RWPE1 (cell line): ENCODE measurements at regions not wholly inside any gene's neighbourhood (a gene's known extent, or its start where the extent isn't known, plus 50 kb on each side); places are given as distances from the start of the nearest gene placed in this dataset.

Experiments
- CTCF ChIA-PET: fragments of 350-600 bp; sonication (Branson Sonifier 250); formaldehyde crosslinking; extraction: SDS; loops from one replicate; lab custom pipeline; 2021; lab: Yijun Ruan, JAX
- POLR2A ChIA-PET: fragments of 400-600 bp; formaldehyde crosslinking; extraction: SDS; loops from one replicate; lab custom pipeline; 2020; ENCODE audit warnings: antibody characterized with exemption; ENCODE audit not compliant: low non-redundant PET; lab: Yijun Ruan, JAX
- DNase-seq: peaks from one replicate; pipeline ENCODE4 v3.0.0; 2012; ENCODE audit warnings: low spot score
- H3K27ac ChIP-seq: fragments of 450-650 bp; 2 replicates; pipeline ENCODE4 v1.5.1; 2017
- TF ChIP-seq, protein P1 (sequence below): fragments of 450-650 bp; conservative IDR thresholded peaks from 2 replicates; pipeline ENCODE4 v1.5.1; 2017; ENCODE audit warnings: low read depth, mild to moderate bottlenecking

DNA sequence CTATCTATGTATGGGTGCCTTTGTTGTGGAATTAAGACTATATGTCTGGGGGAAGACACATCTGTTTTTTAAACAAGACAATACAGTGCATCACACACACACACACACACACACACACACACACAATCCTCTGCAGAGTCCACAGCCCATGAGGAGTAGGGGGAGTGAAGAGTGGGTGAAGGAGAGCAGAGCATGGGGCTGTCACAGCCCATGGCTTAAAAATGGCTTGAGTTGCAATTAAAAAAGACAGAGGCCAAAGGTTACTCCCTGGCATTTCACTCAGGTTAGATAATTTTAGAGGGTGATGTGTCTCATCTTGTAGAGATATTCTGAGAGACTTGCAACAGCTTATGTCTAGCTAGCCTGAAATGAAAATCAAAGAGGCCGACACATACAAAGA, 176.5 kb upstream of the PLXNA2 start:
- CTCF ChIA-PET = no interaction called here
- POLR2A ChIA-PET = no interaction called here
- no peak for DNase-seq
- TF ChIP-seq, protein P1, sequence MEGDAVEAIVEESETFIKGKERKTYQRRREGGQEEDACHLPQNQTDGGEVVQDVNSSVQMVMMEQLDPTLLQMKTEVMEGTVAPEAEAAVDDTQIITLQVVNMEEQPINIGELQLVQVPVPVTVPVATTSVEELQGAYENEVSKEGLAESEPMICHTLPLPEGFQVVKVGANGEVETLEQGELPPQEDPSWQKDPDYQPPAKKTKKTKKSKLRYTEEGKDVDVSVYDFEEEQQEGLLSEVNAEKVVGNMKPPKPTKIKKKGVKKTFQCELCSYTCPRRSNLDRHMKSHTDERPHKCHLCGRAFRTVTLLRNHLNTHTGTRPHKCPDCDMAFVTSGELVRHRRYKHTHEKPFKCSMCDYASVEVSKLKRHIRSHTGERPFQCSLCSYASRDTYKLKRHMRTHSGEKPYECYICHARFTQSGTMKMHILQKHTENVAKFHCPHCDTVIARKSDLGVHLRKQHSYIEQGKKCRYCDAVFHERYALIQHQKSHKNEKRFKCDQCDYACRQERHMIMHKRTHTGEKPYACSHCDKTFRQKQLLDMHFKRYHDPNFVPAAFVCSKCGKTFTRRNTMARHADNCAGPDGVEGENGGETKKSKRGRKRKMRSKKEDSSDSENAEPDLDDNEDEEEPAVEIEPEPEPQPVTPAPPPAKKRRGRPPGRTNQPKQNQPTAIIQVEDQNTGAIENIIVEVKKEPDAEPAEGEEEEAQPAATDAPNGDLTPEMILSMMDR = no peak
- H3K27ac ChIP-seq = no peak overlapping the region

DNA sequence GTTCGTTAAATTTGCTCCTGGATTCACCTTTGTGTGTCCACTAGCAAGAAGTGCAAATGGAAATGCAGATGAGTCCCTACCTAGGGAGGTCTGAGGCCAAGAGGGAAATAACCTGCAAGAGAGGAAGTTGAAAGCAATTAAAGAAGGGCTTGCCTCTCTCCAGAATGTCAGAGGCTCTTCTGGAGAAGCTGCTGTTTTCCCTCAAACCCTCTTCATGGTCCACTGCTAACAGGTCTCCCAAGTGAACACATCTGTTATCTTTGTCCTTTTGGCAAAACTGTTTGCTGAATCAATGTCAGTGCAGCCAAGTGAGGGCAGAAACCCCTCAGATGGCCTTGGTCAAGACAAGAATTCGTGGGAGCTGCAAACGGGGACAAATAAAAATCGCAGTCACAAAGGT, 177.3 kb upstream of the PLXNA2 start:
- ChIA-PET CTCF (interaction anchor here (0.6 kb wide), 1 partner anchor 270 kb away, joined by 3 read pairs; no protein-coding TSS in a partner anchor), POLR2A (no interaction called here)
- TF ChIP-seq, protein P1 = no peak
- no peak for DNase-seq
- H3K27ac ChIP-seq = no peak overlapping the region

DNA sequence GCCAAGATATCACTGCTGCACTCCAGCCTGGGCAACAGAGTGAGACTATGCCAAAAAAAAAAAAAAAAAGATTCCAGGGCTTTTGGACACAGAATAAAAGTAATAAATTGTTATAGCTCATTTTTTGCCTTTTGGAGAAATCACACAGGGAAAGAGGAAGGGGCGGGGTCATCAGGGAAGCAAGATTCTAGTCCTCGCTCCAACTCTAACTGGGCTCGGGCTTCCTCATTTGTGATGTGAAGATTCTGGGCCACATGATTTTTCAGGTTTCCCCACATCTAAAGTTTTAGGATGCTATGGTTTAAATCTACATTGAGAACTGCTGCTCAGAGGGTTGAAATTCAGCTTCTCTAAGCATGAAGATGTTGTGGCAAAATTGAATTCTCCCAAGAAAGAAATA, 179.3 kb upstream of the PLXNA2 start:
- ChIA-PET CTCF (no interaction called here), POLR2A (no interaction called here)
- H3K27ac ChIP-seq = no peak overlapping the region

DNA sequence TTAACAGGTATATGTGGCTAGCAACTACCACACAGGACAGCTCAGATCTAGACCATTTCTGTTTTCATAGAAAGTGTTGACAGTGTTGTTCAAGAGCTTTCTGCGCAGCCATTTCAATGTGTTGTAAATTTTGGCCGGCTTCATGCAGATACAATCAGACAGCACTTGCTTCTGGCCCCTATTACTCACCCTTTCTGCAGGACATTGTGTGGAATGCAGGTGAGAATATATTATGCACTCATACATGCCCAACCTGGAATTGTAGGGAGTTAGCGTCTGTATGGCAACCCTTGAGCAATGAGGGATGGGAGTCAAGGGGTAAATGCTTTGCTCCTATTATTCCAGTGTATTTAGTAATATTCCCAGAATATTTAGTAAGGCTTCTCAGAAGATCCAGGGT, 180.9 kb upstream of the PLXNA2 start:
- ChIA-PET POLR2A (no interaction called here), CTCF (no interaction called here)
- TF ChIP-seq, protein P1 = no peak
- H3K27ac ChIP-seq = no peak overlapping the region
- DNase-seq = no peak

More for the DNA sequence above, 179.3 kb upstream of the PLXNA2 start:
- no peak for DNase-seq
- TF ChIP-seq, protein P1 = no peak

DNA sequence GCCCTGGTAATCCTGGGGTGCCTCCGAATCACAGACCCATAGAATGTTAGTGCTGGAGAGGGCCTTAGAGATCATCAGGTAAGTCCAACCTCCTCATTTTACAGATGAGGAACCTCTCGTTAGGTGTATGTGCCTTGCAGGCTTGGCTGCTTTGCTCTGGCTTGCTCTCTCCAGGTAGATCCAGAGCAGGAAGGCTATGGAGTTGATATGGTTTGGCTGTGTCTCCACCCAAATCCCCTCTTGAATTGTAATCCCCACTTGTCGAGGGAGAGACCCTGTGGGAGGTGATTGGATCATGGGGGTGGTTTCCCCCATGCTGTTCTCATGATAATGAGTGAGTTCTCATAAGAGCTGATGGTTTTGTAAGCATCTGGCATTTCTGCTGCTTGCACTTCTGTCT, 186.0 kb upstream of the PLXNA2 start:
- no peak for DNase-seq
- TF ChIP-seq, protein P1 = no peak
- CTCF ChIA-PET = no interaction called here
- H3K27ac ChIP-seq = no peak overlapping the region
- POLR2A ChIA-PET = interaction anchor here (0.6 kb wide), 1 partner anchor 623 kb away, joined by 3 read pairs; no protein-coding TSS in a partner anchor

DNA sequence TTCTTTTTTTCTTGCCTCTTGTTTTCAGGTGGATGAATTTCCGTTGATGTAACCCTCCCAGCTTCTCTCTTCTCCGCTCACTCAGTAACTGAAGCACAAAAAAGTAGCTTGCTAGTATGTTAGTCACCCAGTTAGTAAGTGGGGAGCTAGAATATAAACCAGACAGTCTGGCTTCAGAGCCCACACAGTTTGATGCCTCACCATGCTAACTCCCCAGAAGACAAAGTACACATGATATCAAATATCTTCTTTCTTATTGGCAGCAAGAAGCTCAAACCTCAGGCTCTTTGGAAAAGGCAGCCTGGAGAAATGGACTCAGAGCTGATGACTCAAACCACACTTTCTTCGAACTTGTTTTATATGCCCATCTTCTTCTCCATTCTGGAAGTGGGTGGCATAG, 187.5 kb upstream of the PLXNA2 start:
- CTCF ChIA-PET = no interaction called here
- POLR2A ChIA-PET = no interaction called here
- TF ChIP-seq, protein P1 = no peak
- DNase-seq = peak; percentile 4
- H3K27ac ChIP-seq = no peak overlapping the region
